Gastroesophageal sphincter (tissue), 4 donors: ENCODE measurements at regions not wholly inside any gene's neighbourhood (a gene's known extent, or its start where the extent isn't known, plus 50 kb on each side); places are given as distances from the start of the nearest gene placed in this dataset.

ENCODE experiments used
- ATAC-seq: fragments of 150-250 bp; one replicate; pipeline ENCODE4 v1.9.1; 2016; ENCODE audit warnings: mild to moderate bottlenecking, moderate library complexity
- H3K27ac ChIP-seq, 4 donors: fragments of 200-600 bp; sonication (generic) in 3 of 4; 1 replicate in 3 of 4; 2 replicates in 1 of 4; pipeline ENCODE4 v1.5.1; 2016 to 2019
- H3K27me3 ChIP-seq: fragments of 200-600 bp; sonication (generic); one replicate; pipeline ENCODE4 v1.5.1; 2019
- H3K36me3 ChIP-seq, 2 donors: fragments of 200-600 bp; sonication (generic); one replicate each; pipeline ENCODE4 v1.5.1; 2019; ENCODE audit warnings: control low read depth in 1 of 2
- H3K4me1 ChIP-seq, 3 donors: fragments of 200-600 bp; sonication (generic); 1 replicate in 2 of 3; 2 replicates in 1 of 3; pipeline ENCODE4 v1.5.1; 2016 to 2019; ENCODE audit warnings: control low read depth in 2 of 3
- H3K4me3 ChIP-seq, 2 donors: fragments of 200-600 bp; sonication (generic); one replicate each; pipeline ENCODE4 v1.5.1; 2019; ENCODE audit warnings: mild to moderate bottlenecking in 1 of 2, moderate library complexity in 1 of 2
- H3K9me3 ChIP-seq, 3 donors: fragments of 200-600 bp; sonication (generic); one replicate each; pipeline ENCODE4 v1.5.1; 2017 to 2019; ENCODE audit warnings: control low read depth in 2 of 3
- EP300 ChIP-seq: sonication (generic); formaldehyde crosslinking; IDR thresholded peaks from one replicate; pipeline ENCODE4 v1.6.1; 2017; ENCODE audit warnings: antibody characterized with exemption, mild to moderate bottlenecking
- POLR2A ChIP-seq, 2 donors: fragments of 450-650 bp; IDR thresholded peaks; one replicate each; pipeline ENCODE4 v1.6.1; 2017; ENCODE audit warnings: antibody characterized with exemption in 2 of 2, mild to moderate bottlenecking in 2 of 2, moderate library complexity in 1 of 2
- POLR2AphosphoS5 ChIP-seq: sonication (generic); formaldehyde crosslinking; IDR thresholded peaks from one replicate; pipeline ENCODE4 v1.6.1; 2017; ENCODE audit warnings: antibody characterized with exemption
- WGBS, 2 donors: methylation state at CpG; one replicate each; pipeline ENCODE4 v1.1.5; 2018; ENCODE audit warnings: low coverage in 1 of 2; 5-methylcytosine and 5-hydroxymethylcytosine counted together
- TF ChIP-seq, protein P1 (sequence below), 4 experiments: fragments of 200-600 bp in 2 of 4; fragments of 450-650 bp in 2 of 4; sonication (generic) in 1 of 4; IDR thresholded peaks; one replicate each; pipeline ENCODE4 v1.5.1; 2017 to 2019; ENCODE audit warnings: antibody characterized with exemption in 4 of 4, mild to moderate bottlenecking in 2 of 4, moderate library complexity in 2 of 4

- H3K4me1 ChIP-seq = no peaks in the 10 kb centered on the region
- no peak overlapping the region for H3K4me3 ChIP-seq
- WGBS, 2 donors = 53 to 84% methylated on average over 3 of the region's 3 CpGs
- H3K36me3 ChIP-seq = no peaks in the 10 kb centered on the region
- no peak overlapping the region for H3K27ac ChIP-seq
- no peaks in the 10 kb centered on the region for H3K27me3 ChIP-seq
- H3K9me3 ChIP-seq = no peaks in the 10 kb centered on the region
- no peak for ATAC-seq
- TF ChIP-seq, protein P1, sequence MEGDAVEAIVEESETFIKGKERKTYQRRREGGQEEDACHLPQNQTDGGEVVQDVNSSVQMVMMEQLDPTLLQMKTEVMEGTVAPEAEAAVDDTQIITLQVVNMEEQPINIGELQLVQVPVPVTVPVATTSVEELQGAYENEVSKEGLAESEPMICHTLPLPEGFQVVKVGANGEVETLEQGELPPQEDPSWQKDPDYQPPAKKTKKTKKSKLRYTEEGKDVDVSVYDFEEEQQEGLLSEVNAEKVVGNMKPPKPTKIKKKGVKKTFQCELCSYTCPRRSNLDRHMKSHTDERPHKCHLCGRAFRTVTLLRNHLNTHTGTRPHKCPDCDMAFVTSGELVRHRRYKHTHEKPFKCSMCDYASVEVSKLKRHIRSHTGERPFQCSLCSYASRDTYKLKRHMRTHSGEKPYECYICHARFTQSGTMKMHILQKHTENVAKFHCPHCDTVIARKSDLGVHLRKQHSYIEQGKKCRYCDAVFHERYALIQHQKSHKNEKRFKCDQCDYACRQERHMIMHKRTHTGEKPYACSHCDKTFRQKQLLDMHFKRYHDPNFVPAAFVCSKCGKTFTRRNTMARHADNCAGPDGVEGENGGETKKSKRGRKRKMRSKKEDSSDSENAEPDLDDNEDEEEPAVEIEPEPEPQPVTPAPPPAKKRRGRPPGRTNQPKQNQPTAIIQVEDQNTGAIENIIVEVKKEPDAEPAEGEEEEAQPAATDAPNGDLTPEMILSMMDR (IDR thresholded peaks at IDR 0.05) = no peak
- no peak for TF ChIP-seq POLR2A (IDR thresholded peaks at IDR 0.05)
- no peak for TF ChIP-seq EP300
- no peak for TF ChIP-seq POLR2AphosphoS5
Observed at GRCh38 chr12:97637770-97638169, 175.2 kb downstream of the RMST start.

DNA sequence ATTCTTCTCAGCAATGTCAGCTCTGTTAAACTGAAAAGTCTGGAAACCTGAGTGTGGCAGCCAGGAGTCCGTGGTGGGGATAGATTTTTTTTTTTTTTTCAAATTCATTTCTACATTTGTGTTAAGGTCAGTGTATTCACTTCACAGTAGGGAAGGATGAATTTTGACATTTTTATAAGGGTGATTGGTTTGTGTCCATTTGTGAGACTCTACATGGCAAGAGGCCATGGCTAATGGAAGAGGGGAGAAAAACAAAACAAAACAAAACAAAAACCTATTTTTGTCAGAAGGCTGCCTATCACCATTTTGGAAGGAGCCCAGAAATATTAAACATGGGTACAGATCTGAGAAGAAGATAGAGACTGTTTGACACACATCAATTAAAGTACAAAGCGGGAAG, 176.1 kb downstream of the RMST start:
- TF ChIP-seq, protein P1 (IDR thresholded peaks at IDR 0.05) = no peak
- TF ChIP-seq EP300 = no peak
- no peak for TF ChIP-seq POLR2A (IDR thresholded peaks at IDR 0.05)
- no peak for TF ChIP-seq POLR2AphosphoS5
- 60 to 68% methylated on average over 1 to 2 of the region's 2 CpGs for WGBS, 2 donors
- no peak overlapping the region for H3K27ac ChIP-seq
- H3K4me3 ChIP-seq = no peak overlapping the region
- no peaks in the 10 kb centered on the region for H3K27me3 ChIP-seq
- ATAC-seq = no peak
- no peaks in the 10 kb centered on the region for H3K9me3 ChIP-seq
- H3K36me3 ChIP-seq = no peaks in the 10 kb centered on the region
- H3K4me1 ChIP-seq = no peaks in the 10 kb centered on the region

DNA sequence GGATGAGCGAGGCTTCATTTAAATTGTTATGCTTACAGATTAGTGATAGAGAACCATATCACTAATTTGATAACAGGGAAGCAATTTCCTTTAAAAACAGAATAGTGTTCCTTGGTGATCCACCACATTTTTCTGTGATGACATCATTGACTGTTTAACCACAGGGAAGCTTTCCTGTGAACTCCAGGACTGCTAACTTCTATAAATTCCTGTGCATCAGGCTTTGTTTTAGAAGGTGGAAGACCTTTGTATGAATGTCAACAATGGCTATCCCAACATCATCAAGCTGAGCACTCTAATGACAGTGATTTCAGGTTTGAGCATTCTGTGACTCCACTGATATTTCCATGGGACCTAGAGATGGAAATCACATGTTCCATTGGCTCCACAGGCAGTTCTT, 177.1 kb downstream of the RMST start:
- ATAC-seq = no peak
- Histone ChIP-seq H3K9me3 (no peaks in the 10 kb centered on the region), H3K27me3 (no peaks in the 10 kb centered on the region), H3K4me3 (no peak overlapping the region), H3K4me1 (no peaks in the 10 kb centered on the region), H3K27ac (no peak overlapping the region), H3K36me3 (no peaks in the 10 kb centered on the region)
- TF ChIP-seq POLR2A (IDR thresholded peaks at IDR 0.05) = no peak
- no peak for TF ChIP-seq POLR2AphosphoS5
- no peak for TF ChIP-seq EP300
- TF ChIP-seq, protein P1 (IDR thresholded peaks at IDR 0.05) = no peak
- 81% methylated on average over 1 of the region's 1 CpG; no CpG with 5 or more reads in 1 of the 2 donors for WGBS, 2 donors

GRCh38 chr12:97640826-97641225, 178.2 kb downstream of the RMST start:
- TF ChIP-seq POLR2AphosphoS5 = no peak
- TF ChIP-seq POLR2A (IDR thresholded peaks at IDR 0.05) = no peak
- TF ChIP-seq EP300 = no peak
- TF ChIP-seq, protein P1 (IDR thresholded peaks at IDR 0.05) = no peak
- ATAC-seq = no peak
- no peaks in the 10 kb centered on the region for H3K27me3 ChIP-seq
- H3K27ac ChIP-seq = no peak overlapping the region
- H3K4me1 ChIP-seq = no peaks in the 10 kb centered on the region
- H3K36me3 ChIP-seq = no peaks in the 10 kb centered on the region
- no peaks in the 10 kb centered on the region for H3K9me3 ChIP-seq
- WGBS, 2 donors = 84% methylated on average over 5 of the region's 6 CpGs; no CpG with 5 or more reads in 1 of the 2 donors
- no peak overlapping the region for H3K4me3 ChIP-seq

GRCh38 chr12:97642911-97643310, 180.3 kb downstream of the RMST start:
- 76 to 77% methylated on average over 5 of the region's 5 CpGs for WGBS, 2 donors
- TF ChIP-seq, protein P1 (IDR thresholded peaks at IDR 0.05) = no peak
- TF ChIP-seq POLR2A (IDR thresholded peaks at IDR 0.05) (no peak), EP300 (no peak), POLR2AphosphoS5 (no peak)
- no peak for ATAC-seq
- no peaks in the 10 kb centered on the region for H3K36me3 ChIP-seq
- H3K27ac ChIP-seq = no peak overlapping the region
- H3K4me1 ChIP-seq = no peaks in the 10 kb centered on the region
- H3K27me3 ChIP-seq = no peaks in the 10 kb centered on the region
- no peak overlapping the region for H3K4me3 ChIP-seq
- H3K9me3 ChIP-seq = no peaks in the 10 kb centered on the region
